Endodermal cell (in vitro differentiated cells): ENCODE measurements at regions not wholly inside any gene's neighbourhood (a gene's known extent, or its start where the extent isn't known, plus 50 kb on each side); places are given as distances from the start of the nearest gene placed in this dataset.
A peak's percentile ranks its signal among the peaks of the same experiment; 100 is the strongest.

Source experiments
- DNase-seq: peaks from one replicate; pipeline ENCODE4 v3.0.0-alpha.2; 2017
- H3K27ac ChIP-seq: 2 replicates; pipeline ENCODE4 v1.5.1; 2013; ENCODE audit warnings: mild to moderate bottlenecking, low read depth, low read length, moderate library complexity
- H3K27me3 ChIP-seq: 2 replicates; pipeline ENCODE4 v1.6.1; 2013; ENCODE audit warnings: mild to moderate bottlenecking, low read length, moderate library complexity; ENCODE audit not compliant: insufficient read depth, control insufficient read depth, poor library complexity, severe bottlenecking
- H3K36me3 ChIP-seq: 2 replicates; pipeline ENCODE4 v1.7.0; 2013; ENCODE audit warnings: mild to moderate bottlenecking, low read length, moderate library complexity; ENCODE audit not compliant: control insufficient read depth, insufficient read depth
- H3K4me1 ChIP-seq: one replicate; pipeline ENCODE4 v1.7.0; 2013; ENCODE audit warnings: low read length; ENCODE audit not compliant: control insufficient read depth, insufficient read depth
- H3K4me3 ChIP-seq: 2 replicates; pipeline ENCODE4 v1.5.1; 2013; ENCODE audit warnings: mild to moderate bottlenecking, low read length, moderate library complexity
- H3K9ac ChIP-seq: 2 replicates; pipeline ENCODE4 v1.6.1; 2013; ENCODE audit warnings: mild to moderate bottlenecking, low read length, moderate library complexity; ENCODE audit not compliant: poor library complexity, severe bottlenecking; ENCODE audit errors: extremely low read depth
- H3K9me3 ChIP-seq: 2 replicates; pipeline ENCODE4 v1.6.1; 2013; ENCODE audit warnings: mild to moderate bottlenecking, low read length, moderate library complexity; ENCODE audit not compliant: control insufficient read depth
- H3K27ac Mint-ChIP-seq: 2 replicates; pipeline ENCODE4 v1.8.0; 2020; ENCODE audit warnings: mixed read lengths
- H3K27me3 Mint-ChIP-seq: 2 replicates; pipeline ENCODE4 v1.8.0; 2021; ENCODE audit warnings: mild to moderate bottlenecking, mixed read lengths; ENCODE audit not compliant: insufficient read depth
- H3K36me3 Mint-ChIP-seq: 2 replicates; pipeline ENCODE4 v1.8.0; 2020; ENCODE audit warnings: low read depth, mixed read lengths
- H3K4me1 Mint-ChIP-seq: 2 replicates; pipeline ENCODE4 v1.8.0; 2020; ENCODE audit warnings: mixed read lengths
- H3K4me3 Mint-ChIP-seq: 2 replicates; pipeline ENCODE4 v1.8.0; 2020; ENCODE audit warnings: mild to moderate bottlenecking, moderate library complexity, mixed read lengths
- H3K9me3 Mint-ChIP-seq: 2 replicates; pipeline ENCODE4 v1.8.0; 2020; ENCODE audit warnings: mild to moderate bottlenecking, mixed read lengths
- WGBS, 2 experiments: methylation state at CpG; one replicate each; pipeline versions ENCODE4 v1.1.5 to v1.1.7; 2013; ENCODE audit warnings: missing lambda C conversion rate in 2 of 2, mixed read lengths in 1 of 2; ENCODE audit not compliant: insufficient coverage in 1 of 2, insufficient read length in 1 of 2; 5-methylcytosine and 5-hydroxymethylcytosine counted together
- TF ChIP-seq, protein P1 (sequence below): fragments of 200-600 bp; sonication (generic); conservative IDR thresholded peaks from 2 replicates; pipeline ENCODE4 v1.5.0; 2021; ENCODE audit warnings: antibody characterized with exemption, mild to moderate bottlenecking

DNA sequence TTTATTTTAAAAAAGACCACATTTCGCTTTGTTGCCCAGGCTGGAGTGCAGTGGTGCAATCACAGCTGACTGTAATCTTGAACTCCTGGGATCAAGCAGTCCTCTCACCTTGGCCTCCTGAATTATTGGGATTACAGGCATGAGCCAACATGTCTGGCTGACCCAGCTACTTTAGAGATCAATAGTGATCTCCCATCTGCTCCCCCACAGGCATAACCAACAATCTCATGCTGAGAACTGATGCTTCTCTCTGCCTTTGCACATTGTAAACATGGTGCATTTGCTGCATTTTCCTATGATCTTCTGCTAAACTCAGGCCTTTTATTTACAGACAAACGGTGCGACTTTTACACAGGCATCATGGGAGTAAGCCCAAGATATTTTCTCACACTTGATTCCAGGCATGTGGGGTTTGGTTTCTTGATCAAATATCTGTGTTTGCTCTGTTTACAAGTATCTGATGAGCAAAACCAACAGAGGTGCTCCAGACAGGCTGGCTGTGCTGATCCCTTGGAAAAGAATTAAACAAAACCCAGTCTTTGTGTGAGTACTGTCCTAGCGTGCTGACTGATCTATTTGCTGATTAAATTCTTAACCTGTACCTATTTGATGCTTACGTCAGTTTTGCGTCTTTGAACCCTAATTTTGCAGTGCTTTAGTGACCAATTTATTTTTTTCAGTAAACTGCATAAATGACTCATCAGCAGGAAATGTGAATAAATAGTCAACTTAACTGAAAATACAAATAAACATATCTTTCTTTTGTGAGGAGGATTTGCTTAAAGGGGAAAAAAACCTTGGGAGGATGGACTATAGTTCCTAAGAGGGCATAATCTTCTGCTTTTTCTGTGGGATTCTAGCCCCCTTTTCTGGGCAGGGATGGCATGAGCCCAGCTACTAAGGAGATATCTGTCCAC is 191.7 kb upstream of the NR3C1 start:
- Histone ChIP-seq H3K27ac (no peak overlapping the region), H3K4me3 (no peak overlapping the region), H3K27me3 (no peaks in the 10 kb centered on the region), H3K4me1 (no peaks in the 10 kb centered on the region), H3K9me3 (no peaks in the 10 kb centered on the region), H3K36me3 (no peaks in the 10 kb centered on the region), H3K9ac (no peak overlapping the region)
- Mint-ChIP-seq H3K4me3 (no peak overlapping the region), H3K27ac (peak overlapping the region; percentile 11), H3K36me3 (no peaks in the 10 kb centered on the region), H3K9me3 (no peaks in the 10 kb centered on the region), H3K4me1 (peaks cover 28% of the 10 kb centered on the region), H3K27me3 (no peaks in the 10 kb centered on the region)
- TF ChIP-seq, protein P1, sequence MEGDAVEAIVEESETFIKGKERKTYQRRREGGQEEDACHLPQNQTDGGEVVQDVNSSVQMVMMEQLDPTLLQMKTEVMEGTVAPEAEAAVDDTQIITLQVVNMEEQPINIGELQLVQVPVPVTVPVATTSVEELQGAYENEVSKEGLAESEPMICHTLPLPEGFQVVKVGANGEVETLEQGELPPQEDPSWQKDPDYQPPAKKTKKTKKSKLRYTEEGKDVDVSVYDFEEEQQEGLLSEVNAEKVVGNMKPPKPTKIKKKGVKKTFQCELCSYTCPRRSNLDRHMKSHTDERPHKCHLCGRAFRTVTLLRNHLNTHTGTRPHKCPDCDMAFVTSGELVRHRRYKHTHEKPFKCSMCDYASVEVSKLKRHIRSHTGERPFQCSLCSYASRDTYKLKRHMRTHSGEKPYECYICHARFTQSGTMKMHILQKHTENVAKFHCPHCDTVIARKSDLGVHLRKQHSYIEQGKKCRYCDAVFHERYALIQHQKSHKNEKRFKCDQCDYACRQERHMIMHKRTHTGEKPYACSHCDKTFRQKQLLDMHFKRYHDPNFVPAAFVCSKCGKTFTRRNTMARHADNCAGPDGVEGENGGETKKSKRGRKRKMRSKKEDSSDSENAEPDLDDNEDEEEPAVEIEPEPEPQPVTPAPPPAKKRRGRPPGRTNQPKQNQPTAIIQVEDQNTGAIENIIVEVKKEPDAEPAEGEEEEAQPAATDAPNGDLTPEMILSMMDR, result no peak
- WGBS, 2 experiments, result 86 to 87% methylated on average over 4 to 6 of the region's 6 CpGs
- DNase-seq, result no peak

DNA sequence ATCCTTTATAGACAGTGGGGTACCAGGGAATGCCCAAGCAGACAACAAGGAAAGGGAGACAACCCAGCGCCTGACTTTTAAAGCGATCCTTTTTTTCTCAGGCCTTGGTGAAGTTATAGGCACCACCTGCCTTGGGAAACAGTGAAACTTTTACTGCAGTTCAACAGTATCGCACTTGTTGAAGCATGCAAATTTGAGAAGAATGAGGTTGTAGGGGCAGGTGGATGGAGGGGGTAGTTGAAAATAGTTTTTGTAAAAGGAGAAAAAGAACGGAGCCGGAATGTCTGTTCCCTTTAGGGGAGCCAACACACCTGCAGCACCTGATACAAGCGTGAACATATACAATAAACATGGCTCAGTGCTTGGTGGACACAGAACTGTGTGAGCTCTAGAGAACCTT is 190.2 kb upstream of the NR3C1 start:
- 94 to 100% methylated on average over 5 to 6 of the region's 6 CpGs for WGBS, 2 experiments
- Histone ChIP-seq H3K9me3 (no peaks in the 10 kb centered on the region), H3K4me3 (no peak overlapping the region), H3K4me1 (no peaks in the 10 kb centered on the region), H3K27ac (no peak overlapping the region), H3K27me3 (no peaks in the 10 kb centered on the region), H3K36me3 (no peaks in the 10 kb centered on the region), H3K9ac (no peak overlapping the region)
- H3K4me3 Mint-ChIP-seq, result no peak overlapping the region
- peaks cover 28% of the 10 kb centered on the region for H3K4me1 Mint-ChIP-seq
- no peaks in the 10 kb centered on the region for H3K36me3 Mint-ChIP-seq
- no peak overlapping the region for H3K27ac Mint-ChIP-seq
- no peak for DNase-seq
- H3K9me3 Mint-ChIP-seq, result no peaks in the 10 kb centered on the region
- TF ChIP-seq, protein P1, result no peak
- no peaks in the 10 kb centered on the region for H3K27me3 Mint-ChIP-seq

DNA sequence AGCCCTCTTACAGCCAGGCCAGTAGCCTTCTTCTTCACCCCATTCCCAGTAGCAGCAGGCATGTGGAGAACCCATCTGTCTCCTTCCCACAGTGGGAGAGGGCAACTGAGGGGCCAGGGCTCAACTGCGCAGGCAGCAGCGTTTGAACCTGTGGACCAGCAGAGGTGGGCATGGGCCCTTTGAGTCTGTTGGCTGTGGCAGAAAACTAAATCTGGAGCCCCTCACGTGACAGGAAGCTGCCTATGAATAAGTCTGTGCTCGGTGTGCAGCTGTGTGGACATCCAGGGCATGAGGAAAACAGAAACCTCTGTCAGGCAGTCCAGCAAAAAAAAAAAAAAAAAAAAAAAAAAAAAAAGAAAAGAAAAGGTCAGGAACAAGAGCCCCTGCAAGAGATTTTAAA is 189.2 kb upstream of the NR3C1 start:
- 92 to 100% methylated on average over 1 to 4 of the region's 4 CpGs for WGBS, 2 experiments
- Histone ChIP-seq H3K9me3 (no peaks in the 10 kb centered on the region), H3K9ac (no peak overlapping the region), H3K4me1 (no peaks in the 10 kb centered on the region), H3K4me3 (no peak overlapping the region), H3K36me3 (no peaks in the 10 kb centered on the region), H3K27ac (no peak overlapping the region), H3K27me3 (no peaks in the 10 kb centered on the region)
- Mint-ChIP-seq H3K36me3 (no peaks in the 10 kb centered on the region), H3K9me3 (no peaks in the 10 kb centered on the region), H3K27me3 (no peaks in the 10 kb centered on the region), H3K4me3 (no peak overlapping the region), H3K4me1 (peaks cover 28% of the 10 kb centered on the region), H3K27ac (no peak overlapping the region)
- no peak for DNase-seq
- TF ChIP-seq, protein P1, result no peak
